ENCODE measurements at regions not wholly inside any gene's neighbourhood (a gene's known extent, or its start where the extent isn't known, plus 50 kb on each side); places are given as distances from the start of the nearest gene placed in this dataset.

GRCh38 chr1:192747301-192747700 lies 61.5 kb upstream of the RGS2 start:
- Histone ChIP-seq H3K27me3 (ENCODE audit: control insufficient read depth, insufficient read depth) (no peaks in the 10 kb centered on the region), H3K9me3 (ENCODE audit: control insufficient read depth, low read length) (no peaks in the 10 kb centered on the region), H3K27ac (ENCODE audit: low read length) (no peak overlapping the region), H3K4me3 (ENCODE audit: low read length) (no peak overlapping the region), H3K4me1 (ENCODE audit: control insufficient read depth, insufficient read depth, low read length) (no peaks in the 10 kb centered on the region)
- DNase-seq (no peak), ATAC-seq (no peak)
- intact Hi-C loops (cut with DNase I), result no loop called here

DNA sequence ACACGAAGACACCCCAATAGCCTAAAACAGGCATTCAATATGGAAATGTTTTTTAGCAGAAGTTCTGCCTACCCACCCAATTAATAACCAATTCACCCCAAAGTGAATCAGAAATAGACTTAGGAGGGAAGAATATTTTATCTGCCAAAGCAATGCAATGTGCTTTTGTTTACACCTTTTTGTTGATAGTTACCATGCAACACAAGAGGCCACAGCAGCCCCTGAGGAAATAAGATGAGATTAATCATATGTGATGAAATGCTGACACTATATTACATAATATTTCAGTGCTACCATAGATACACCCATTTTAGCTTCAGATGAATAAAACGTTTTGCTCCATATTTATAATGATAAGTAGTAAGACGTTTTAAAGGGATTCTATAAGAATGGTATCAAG lies 60.9 kb upstream of the RGS2 start:
- DNase-seq (no peak), ATAC-seq (peak; percentile 67 to 68)
- Histone ChIP-seq H3K4me3 (ENCODE audit: low read length) (no peak overlapping the region), H3K27me3 (ENCODE audit: control insufficient read depth, insufficient read depth) (no peaks in the 10 kb centered on the region), H3K4me1 (ENCODE audit: control insufficient read depth, insufficient read depth, low read length) (no peaks in the 10 kb centered on the region), H3K9me3 (ENCODE audit: control insufficient read depth, low read length) (no peaks in the 10 kb centered on the region), H3K27ac (ENCODE audit: low read length) (no peak overlapping the region)
- 33% methylated on average over 3 of the region's 3 CpGs for WGBS
- intact Hi-C loops (cut with DNase I), result no loop called here

- Histone ChIP-seq H3K27ac (ENCODE audit: low read length) (no peak overlapping the region), H3K27me3 (ENCODE audit: control insufficient read depth, insufficient read depth) (no peaks in the 10 kb centered on the region), H3K4me3 (ENCODE audit: low read length) (no peak overlapping the region), H3K4me1 (ENCODE audit: control insufficient read depth, insufficient read depth, low read length) (no peaks in the 10 kb centered on the region), H3K9me3 (ENCODE audit: control insufficient read depth, low read length) (no peaks in the 10 kb centered on the region)
- intact Hi-C loops (cut with DNase I), result no loop called here
- no peak for DNase-seq
- peak; percentile 61 to 63 for ATAC-seq
These were observed 59.5 kb upstream of the RGS2 start for GRCh38 chr1:192749349-192749748.

- H3K27me3 ChIP-seq (ENCODE audit: control insufficient read depth, insufficient read depth), result no peaks in the 10 kb centered on the region
- no peak overlapping the region for H3K27ac ChIP-seq (ENCODE audit: low read length)
- WGBS, result 96% methylated on average over 12 of the region's 12 CpGs
- intact Hi-C loops (cut with DNase I), result no loop called here
- H3K9me3 ChIP-seq (ENCODE audit: control insufficient read depth, low read length), result no peaks in the 10 kb centered on the region
- DNase-seq (peak in 1 of 3 donors; percentile 38), ATAC-seq (peak in 1 of 2 donors; percentile 24)
- no peaks in the 10 kb centered on the region for H3K4me1 ChIP-seq (ENCODE audit: control insufficient read depth, insufficient read depth, low read length)
- no peak overlapping the region for H3K4me3 ChIP-seq (ENCODE audit: low read length)
These were observed 57.6 kb upstream of the RGS2 start for GRCh38 chr1:192751260-192751659.

GRCh38 chr1:192756314-192756713 lies 52.5 kb upstream of the RGS2 start:
- Histone ChIP-seq H3K4me3 (ENCODE audit: low read length) (no peak overlapping the region), H3K27me3 (ENCODE audit: control insufficient read depth, insufficient read depth) (no peaks in the 10 kb centered on the region), H3K4me1 (ENCODE audit: control insufficient read depth, insufficient read depth, low read length) (no peaks in the 10 kb centered on the region), H3K27ac (ENCODE audit: low read length) (no peak overlapping the region), H3K9me3 (ENCODE audit: control insufficient read depth, low read length) (no peaks in the 10 kb centered on the region)
- no peak for DNase-seq
- WGBS, result 83% methylated on average over 4 of the region's 4 CpGs
- intact Hi-C loops (cut with DNase I), result no loop called here
- no peak for ATAC-seq

DNA sequence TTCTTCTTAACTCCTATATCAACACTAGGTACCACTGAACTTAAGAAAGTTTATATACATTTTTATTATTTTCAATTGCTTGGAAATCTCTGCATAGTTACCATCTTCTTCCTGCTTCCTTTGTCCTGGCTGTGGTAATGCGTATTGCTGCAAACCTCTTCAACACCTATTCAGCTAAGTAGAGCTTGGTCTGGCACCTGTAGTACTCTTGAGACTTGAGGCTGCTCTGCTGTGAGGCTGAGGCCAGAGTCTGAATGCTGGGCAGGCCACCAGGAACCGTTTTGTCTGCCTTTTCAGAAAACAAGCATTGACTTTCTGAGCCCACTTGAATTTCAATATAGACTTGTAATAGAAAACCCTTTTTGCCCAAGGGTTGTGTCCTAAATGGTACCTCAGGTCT lies 52.0 kb upstream of the RGS2 start:
- H3K4me3 ChIP-seq (ENCODE audit: low read length), result no peak overlapping the region
- DNase-seq, result no peak
- no peaks in the 10 kb centered on the region for H3K9me3 ChIP-seq (ENCODE audit: control insufficient read depth, low read length)
- no peak overlapping the region for H3K27ac ChIP-seq (ENCODE audit: low read length)
- WGBS, result 64% methylated on average over 2 of the region's 2 CpGs
- no peak for ATAC-seq
- no peaks in the 10 kb centered on the region for H3K27me3 ChIP-seq (ENCODE audit: control insufficient read depth, insufficient read depth)
- intact Hi-C loops (cut with DNase I), result no loop called here
- H3K4me1 ChIP-seq (ENCODE audit: control insufficient read depth, insufficient read depth, low read length), result no peaks in the 10 kb centered on the region

GRCh38 chr1:192758492-192758891 lies 50.3 kb upstream of the RGS2 start:
- Histone ChIP-seq H3K9me3 (ENCODE audit: control insufficient read depth, low read length) (no peaks in the 10 kb centered on the region), H3K27me3 (ENCODE audit: control insufficient read depth, insufficient read depth) (no peaks in the 10 kb centered on the region), H3K4me3 (ENCODE audit: low read length) (no peak overlapping the region), H3K27ac (ENCODE audit: low read length) (no peak overlapping the region), H3K4me1 (ENCODE audit: control insufficient read depth, insufficient read depth, low read length) (no peaks in the 10 kb centered on the region)
- intact Hi-C loops (cut with DNase I), result no loop called here
- DNase-seq, result no peak
- no peak for ATAC-seq
- WGBS, result 85% methylated on average over 1 of the region's 1 CpG

Measured in right cardiac atrium (tissue), 5 donors.